Cardiac muscle cell (in vitro differentiated cells and primary cell): ENCODE measurements at regions not wholly inside any gene's neighbourhood (a gene's known extent, or its start where the extent isn't known, plus 50 kb on each side); places are given as distances from the start of the nearest gene placed in this dataset.
"Not testable (repeated sequence)": the region's sequence is repeated elsewhere in the genome, so short reads cannot be mapped to it uniquely, and the experiment has no call there.

Experiments
- DNase-seq, 2 donors: peaks; one replicate each; pipeline versions ENCODE4 v3.0.0 to v3.0.0-alpha.2; 2010 to 2017; ENCODE audit warnings: low read depth in 1 of 2, low spot score in 1 of 2
- H3K27ac ChIP-seq: fragments of 200-600 bp; sonication (generic); 2 replicates; pipeline ENCODE4 v1.5.1; 2016
- H3K27me3 ChIP-seq: fragments of 200-600 bp; sonication (generic); 2 replicates; pipeline ENCODE4 v1.6.0; 2016; ENCODE audit warnings: control low read depth
- H3K36me3 ChIP-seq: fragments of 200-600 bp; sonication (generic); 2 replicates; pipeline ENCODE4 v1.5.1; 2016; ENCODE audit warnings: control low read depth
- H3K4me1 ChIP-seq: fragments of 200-600 bp; sonication (generic); 2 replicates; pipeline ENCODE4 v1.8.1; 2017; ENCODE audit warnings: low read depth, mild to moderate bottlenecking, mixed run types
- H3K4me3 ChIP-seq: fragments of 200-600 bp; sonication (generic); 2 replicates; pipeline ENCODE4 v1.5.1; 2016; ENCODE audit warnings: mild to moderate bottlenecking
- H3K9me3 ChIP-seq: fragments of 200-600 bp; sonication (generic); 2 replicates; pipeline ENCODE4 v1.5.1; 2017; ENCODE audit warnings: low read depth, mild to moderate bottlenecking, control low read depth
- TF ChIP-seq, protein P1 (sequence below): IDR thresholded peaks from 2 replicates; pipeline ENCODE4 v1.5.1; 2012; ENCODE audit warnings: low read depth, mild to moderate bottlenecking, low read length

DNA sequence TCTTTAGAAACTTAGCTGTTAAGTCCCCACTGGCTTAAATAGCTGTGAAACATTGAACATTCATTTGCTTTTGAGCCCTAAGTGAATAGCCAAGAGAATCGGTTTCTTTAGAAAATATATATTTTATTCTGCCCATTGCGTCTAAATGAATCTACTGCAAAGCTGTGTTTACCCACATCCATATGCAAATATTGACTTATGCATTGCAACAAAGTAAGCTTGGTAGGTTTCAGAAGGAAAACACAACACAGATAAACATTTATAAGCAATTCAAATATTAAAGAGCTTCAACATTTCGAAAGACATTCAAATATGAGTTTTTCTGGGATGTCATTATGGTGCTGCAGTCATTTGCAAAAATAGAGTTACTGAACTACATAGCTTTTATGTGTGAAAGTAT lies 257.3 kb downstream of the SH2D4B start:
- DNase-seq: no peak
- H3K36me3 ChIP-seq: no peaks in the 10 kb centered on the region
- no peak overlapping the region for H3K4me3 ChIP-seq
- TF ChIP-seq, protein P1, sequence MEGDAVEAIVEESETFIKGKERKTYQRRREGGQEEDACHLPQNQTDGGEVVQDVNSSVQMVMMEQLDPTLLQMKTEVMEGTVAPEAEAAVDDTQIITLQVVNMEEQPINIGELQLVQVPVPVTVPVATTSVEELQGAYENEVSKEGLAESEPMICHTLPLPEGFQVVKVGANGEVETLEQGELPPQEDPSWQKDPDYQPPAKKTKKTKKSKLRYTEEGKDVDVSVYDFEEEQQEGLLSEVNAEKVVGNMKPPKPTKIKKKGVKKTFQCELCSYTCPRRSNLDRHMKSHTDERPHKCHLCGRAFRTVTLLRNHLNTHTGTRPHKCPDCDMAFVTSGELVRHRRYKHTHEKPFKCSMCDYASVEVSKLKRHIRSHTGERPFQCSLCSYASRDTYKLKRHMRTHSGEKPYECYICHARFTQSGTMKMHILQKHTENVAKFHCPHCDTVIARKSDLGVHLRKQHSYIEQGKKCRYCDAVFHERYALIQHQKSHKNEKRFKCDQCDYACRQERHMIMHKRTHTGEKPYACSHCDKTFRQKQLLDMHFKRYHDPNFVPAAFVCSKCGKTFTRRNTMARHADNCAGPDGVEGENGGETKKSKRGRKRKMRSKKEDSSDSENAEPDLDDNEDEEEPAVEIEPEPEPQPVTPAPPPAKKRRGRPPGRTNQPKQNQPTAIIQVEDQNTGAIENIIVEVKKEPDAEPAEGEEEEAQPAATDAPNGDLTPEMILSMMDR: no peak
- no peak overlapping the region for H3K27ac ChIP-seq
- H3K9me3 ChIP-seq: no peaks in the 10 kb centered on the region
- no peaks in the 10 kb centered on the region for H3K4me1 ChIP-seq
- no peaks in the 10 kb centered on the region for H3K27me3 ChIP-seq

DNA sequence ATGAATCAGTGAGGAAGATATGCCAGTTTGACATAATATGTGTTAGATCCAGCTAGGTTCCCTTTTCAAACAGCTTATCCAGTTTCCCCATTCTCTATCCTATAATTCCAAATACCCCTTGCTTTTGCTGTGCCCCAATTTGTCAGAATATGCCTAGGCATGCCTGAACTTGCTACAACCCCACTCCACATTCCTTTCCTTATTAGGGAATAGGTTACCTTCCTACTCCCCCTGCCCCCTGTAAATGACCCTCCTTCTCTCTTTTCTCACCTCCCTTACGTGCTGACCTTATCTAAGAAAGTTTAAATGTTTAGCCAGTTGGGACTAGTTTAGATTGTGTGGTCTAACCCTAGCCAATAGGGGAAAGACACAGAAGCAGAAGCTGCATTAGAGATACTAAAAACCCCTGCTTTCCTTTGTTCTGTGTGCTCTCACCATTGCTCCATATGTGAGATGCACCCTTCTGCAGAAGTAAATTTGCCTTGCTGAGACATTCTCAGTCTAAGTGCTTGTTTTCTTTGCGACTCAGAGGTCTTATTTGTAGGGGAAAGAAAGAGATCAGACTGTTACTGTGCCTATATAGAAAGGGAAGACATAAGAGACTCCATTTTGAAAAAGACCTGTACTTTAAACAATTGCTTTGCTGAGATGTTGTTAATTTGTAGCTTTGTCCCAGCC lies 267.8 kb downstream of the SH2D4B start:
- no peaks in the 10 kb centered on the region for H3K36me3 ChIP-seq
- DNase-seq: no peak
- TF ChIP-seq, protein P1: no peak
- no peak overlapping the region for H3K4me3 ChIP-seq
- H3K27ac ChIP-seq: no peak overlapping the region
- peaks cover 7% of the 10 kb centered on the region for H3K4me1 ChIP-seq
- no peaks in the 10 kb centered on the region for H3K9me3 ChIP-seq
- no peaks in the 10 kb centered on the region for H3K27me3 ChIP-seq

DNA sequence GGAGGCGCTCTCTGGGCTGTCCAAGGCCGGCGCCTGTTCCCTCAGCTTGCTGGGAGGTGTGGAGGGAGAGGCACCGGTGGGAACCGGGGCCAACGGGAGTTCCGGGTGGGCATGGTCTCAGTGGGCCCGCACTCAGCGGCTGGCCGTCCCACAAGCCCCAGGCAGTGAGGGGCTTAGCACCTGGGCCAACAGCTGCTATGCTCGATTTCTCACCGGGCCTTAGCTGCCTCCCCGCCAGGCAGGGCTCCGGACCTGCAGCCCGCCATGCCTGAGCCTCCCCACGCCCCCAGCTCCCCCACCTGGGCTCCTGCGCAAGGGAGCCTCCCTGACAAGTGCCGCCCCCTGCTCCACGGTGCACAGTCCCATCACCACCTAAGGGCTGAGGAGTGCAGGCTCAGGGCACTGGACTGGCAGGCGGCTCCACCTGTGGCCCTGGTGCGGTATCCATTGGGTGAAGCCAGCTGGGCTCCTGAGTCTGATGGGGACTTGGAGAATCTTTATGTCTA lies 276.5 kb downstream of the SH2D4B start:
- H3K27ac ChIP-seq: no peak overlapping the region
- H3K9me3 ChIP-seq: no peaks in the 10 kb centered on the region
- H3K4me3 ChIP-seq: no peak overlapping the region
- H3K4me1 ChIP-seq: no peaks in the 10 kb centered on the region
- TF ChIP-seq, protein P1: no peak
- no peak for DNase-seq
- no peaks in the 10 kb centered on the region for H3K36me3 ChIP-seq
- no peaks in the 10 kb centered on the region for H3K27me3 ChIP-seq

DNA sequence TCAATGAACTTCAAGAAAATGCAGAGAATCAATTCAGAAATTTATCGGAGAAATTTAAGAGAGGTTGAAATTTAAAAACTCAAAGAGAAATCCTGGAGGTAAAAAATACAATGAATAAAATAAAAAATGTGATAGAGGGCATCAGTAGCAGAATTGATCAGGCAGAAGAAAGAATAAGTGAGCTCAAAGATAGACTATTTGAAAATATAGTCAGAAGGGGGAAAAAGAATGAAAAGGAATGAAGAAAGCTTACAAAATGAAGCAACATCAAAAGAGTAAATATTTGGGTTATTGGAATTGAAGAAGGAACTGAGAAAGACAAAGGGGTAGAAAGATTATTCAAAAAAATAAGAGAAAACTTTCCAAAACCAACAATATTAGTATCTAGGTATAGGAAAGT lies 291.4 kb downstream of the SH2D4B start:
- Histone ChIP-seq H3K36me3 (no peaks in the 10 kb centered on the region), H3K9me3 (no peaks in the 10 kb centered on the region), H3K4me3 (no peak overlapping the region), H3K4me1 (no peaks in the 10 kb centered on the region), H3K27ac (no peak overlapping the region), H3K27me3 (no peaks in the 10 kb centered on the region)
- DNase-seq: no peak
- TF ChIP-seq, protein P1: no peak

DNA sequence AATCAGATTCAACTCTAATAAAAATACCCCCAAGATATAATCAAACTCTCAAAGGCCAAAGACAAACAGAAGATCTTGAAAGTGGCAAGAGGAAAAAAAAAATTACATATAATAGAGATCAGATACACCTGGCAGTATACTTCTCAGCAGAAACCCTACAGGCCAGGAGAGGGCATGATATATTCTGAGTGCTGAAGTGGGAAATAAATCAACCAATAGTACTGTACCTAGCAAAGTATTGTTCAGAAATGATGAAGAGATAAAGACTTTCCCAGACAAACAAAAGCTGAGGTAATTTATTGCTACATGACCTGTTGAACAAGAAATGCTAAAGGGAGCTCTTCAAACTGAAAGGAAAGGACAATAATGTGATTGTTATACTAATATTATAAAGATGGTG lies 291.9 kb downstream of the SH2D4B start:
- TF ChIP-seq, protein P1: no peak
- no peaks in the 10 kb centered on the region for H3K4me1 ChIP-seq
- no peak overlapping the region for H3K4me3 ChIP-seq
- DNase-seq: no peak
- H3K27me3 ChIP-seq: no peaks in the 10 kb centered on the region
- no peaks in the 10 kb centered on the region for H3K9me3 ChIP-seq
- H3K36me3 ChIP-seq: no peaks in the 10 kb centered on the region
- H3K27ac ChIP-seq: no peak overlapping the region

DNA sequence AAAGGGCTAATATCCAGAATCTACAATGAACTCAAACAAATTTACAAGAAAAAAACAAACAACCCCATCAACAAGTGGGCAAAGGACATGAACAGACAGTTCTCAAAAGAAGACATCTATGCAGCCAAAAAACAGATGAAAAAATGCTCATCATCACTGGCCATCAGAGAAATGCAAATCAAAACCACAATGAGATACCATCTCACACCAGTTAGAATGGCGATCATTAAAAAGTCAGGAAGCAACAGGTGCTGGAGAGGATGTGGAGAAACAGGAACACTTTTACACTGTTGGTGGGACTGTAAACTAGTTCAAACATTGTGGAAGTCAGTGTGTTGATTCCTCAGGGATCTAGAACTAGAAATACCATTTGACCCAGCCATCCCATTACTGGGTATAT lies 295.0 kb downstream of the SH2D4B start:
- DNase-seq, H3K27ac ChIP-seq, H3K4me1 ChIP-seq, H3K9me3 ChIP-seq, H3K36me3 ChIP-seq, H3K27me3 ChIP-seq, H3K4me3 ChIP-seq: not testable (repeated sequence)
